ENCODE measurements at regions not wholly inside any gene's neighbourhood (a gene's known extent, or its start where the extent isn't known, plus 50 kb on each side); places are given as distances from the start of the nearest gene placed in this dataset.

DNA sequence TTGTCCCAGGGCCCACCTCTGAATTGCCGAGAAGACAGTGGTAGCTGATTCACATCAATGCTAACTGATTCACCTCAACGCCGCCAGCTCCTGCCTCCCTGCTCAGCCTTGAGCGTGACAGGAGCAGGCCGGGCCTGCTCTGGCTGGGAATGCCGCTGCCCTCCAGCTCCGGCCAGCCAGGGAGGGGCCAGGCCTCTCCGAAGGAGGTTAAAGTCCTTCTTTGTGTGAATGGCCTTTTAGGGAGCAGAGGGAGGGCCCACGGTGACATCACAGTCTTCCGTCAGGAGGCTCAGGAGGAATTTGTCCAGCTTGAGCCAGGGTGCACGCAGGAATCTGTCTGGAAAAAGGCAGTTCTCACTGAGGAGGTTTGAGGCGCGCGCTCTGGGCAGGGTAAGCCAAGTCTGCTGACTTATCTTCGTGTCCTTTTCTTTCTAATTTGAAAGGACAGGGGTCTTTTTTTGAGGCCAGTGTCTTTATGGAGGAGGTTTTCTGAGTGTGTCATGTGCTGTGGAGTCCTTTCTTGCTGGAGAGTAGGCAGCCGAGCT lies 82.7 kb downstream of the C9orf152 start:
- peaks cover 96% of the 10 kb centered on the region for H4K20me1 ChIP-seq (ENCODE audit: insufficient read depth, low read length)
- in situ Hi-C loops (cut with MboI; ENCODE audit: low sequenced_read_pairs) = no loop called here
- BruUV-seq (replicated peaks) = no TSS peak
- peak; percentile 16; the same call in 1 of the 2 replicates for TF ChIP-seq SMC3 (IDR thresholded peaks at IDR 0.05; ENCODE audit: low read depth, low read length)
- TF ChIP-seq CHD1 (IDR thresholded peaks at IDR 0.05; ENCODE audit: low read depth, low read length) = peak; percentile 84; the same call in 1 of the 2 replicates
- no peak for TF ChIP-seq CTCF (conservative IDR thresholded peaks at IDR 0.05; ENCODE audit: low read depth, low read length)
- TF ChIP-seq, protein P1, sequence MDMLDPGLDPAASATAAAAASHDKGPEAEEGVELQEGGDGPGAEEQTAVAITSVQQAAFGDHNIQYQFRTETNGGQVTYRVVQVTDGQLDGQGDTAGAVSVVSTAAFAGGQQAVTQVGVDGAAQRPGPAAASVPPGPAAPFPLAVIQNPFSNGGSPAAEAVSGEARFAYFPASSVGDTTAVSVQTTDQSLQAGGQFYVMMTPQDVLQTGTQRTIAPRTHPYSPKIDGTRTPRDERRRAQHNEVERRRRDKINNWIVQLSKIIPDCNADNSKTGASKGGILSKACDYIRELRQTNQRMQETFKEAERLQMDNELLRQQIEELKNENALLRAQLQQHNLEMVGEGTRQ (IDR thresholded peaks at IDR 0.05; ENCODE audit: low read depth, low read length) = no peak; the same call in 1 of the 2 replicates
- TF ChIP-seq MAFK (IDR thresholded peaks at IDR 0.05; ENCODE audit: low read depth, low read length) = peak; percentile 0; the same call in 1 of the 2 replicates
- TF ChIP-seq RCOR1 (IDR thresholded peaks at IDR 0.05; ENCODE audit: insufficient replicate concordance, low read length) = no peak
- TF ChIP-seq CEBPB (IDR thresholded peaks at IDR 0.05; ENCODE audit: low read depth, low read length) = peak; percentile 13; the same call in 1 of the 2 replicates
- TF ChIP-seq NFE2L2 (IDR thresholded peaks at IDR 0.05; ENCODE audit: low read depth, low read length) = peak; percentile 11; the same call in 1 of the 2 replicates
- peak; percentile 18; the same call in 1 of the 2 replicates for TF ChIP-seq RAD21 (IDR thresholded peaks at IDR 0.05; ENCODE audit: low read length)
- TF ChIP-seq MAZ (IDR thresholded peaks at IDR 0.05; ENCODE audit: borderline replicate concordance, low read depth, low read length) = peak; percentile 96
- TF ChIP-seq FOS (IDR thresholded peaks at IDR 0.05; ENCODE audit: low read depth, low read length) = peak; percentile 56; the same call in 1 of the 2 replicates
- TF ChIP-seq RFX5 (IDR thresholded peaks at IDR 0.05; ENCODE audit: low read depth, low read length) = no peak
- TF ChIP-seq, protein P2, sequence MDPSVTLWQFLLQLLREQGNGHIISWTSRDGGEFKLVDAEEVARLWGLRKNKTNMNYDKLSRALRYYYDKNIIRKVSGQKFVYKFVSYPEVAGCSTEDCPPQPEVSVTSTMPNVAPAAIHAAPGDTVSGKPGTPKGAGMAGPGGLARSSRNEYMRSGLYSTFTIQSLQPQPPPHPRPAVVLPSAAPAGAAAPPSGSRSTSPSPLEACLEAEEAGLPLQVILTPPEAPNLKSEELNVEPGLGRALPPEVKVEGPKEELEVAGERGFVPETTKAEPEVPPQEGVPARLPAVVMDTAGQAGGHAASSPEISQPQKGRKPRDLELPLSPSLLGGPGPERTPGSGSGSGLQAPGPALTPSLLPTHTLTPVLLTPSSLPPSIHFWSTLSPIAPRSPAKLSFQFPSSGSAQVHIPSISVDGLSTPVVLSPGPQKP (IDR thresholded peaks at IDR 0.05; ENCODE audit: borderline replicate concordance, low read depth, low read length) = no peak
- TF ChIP-seq MXI1 (IDR thresholded peaks at IDR 0.05; ENCODE audit: borderline replicate concordance, low read depth, low read length) = peak; percentile 75

More for the DNA sequence above, 82.7 kb downstream of the C9orf152 start:
- peak overlapping the region; percentile 97 for H3K27ac ChIP-seq (ENCODE audit: insufficient read depth, low read length)
- peak overlapping the region; percentile 24 for H3K4me3 ChIP-seq (ENCODE audit: insufficient read depth, low read depth, low read length)
- peak overlapping the region; percentile 74 for H2AK9ac ChIP-seq (replicated peaks; ENCODE audit: low read depth, low read length, poor library complexity)
- peak overlapping the region; percentile 68 to 83; a peak in 3 of 4 replicates for H4K8ac ChIP-seq (ENCODE audit: low read depth in 2 of 2, low read length in 2 of 2)
- H3K9me1 ChIP-seq (ENCODE audit: insufficient read depth, low read length) = peaks cover 63% of the 10 kb centered on the region
- H3K4me1 ChIP-seq (ENCODE audit: control insufficient read depth, insufficient read depth, low read length) = peaks cover 55% of the 10 kb centered on the region
- intact Hi-C loops (cut with micrococcal nuclease) (no loop called here), dilution Hi-C loops (cut with HindIII; ENCODE audit: low sequenced_read_pairs, unreplicated experiment) (no loop called here)
- ChIA-PET POLR2A (ENCODE audit: unreplicated experiment) (interaction anchor here (0.6 to 0.9 kb wide), 5 partner anchors 9 to 217 kb away, joined by 3 to 8 read pairs (median 5); no protein-coding TSS in a partner anchor), CTCF (interaction anchor here (0.6 kb wide), 2 partner anchors 872 to 909 kb away, joined by 3 read pairs; no protein-coding TSS in a partner anchor)
- peak overlapping the region; percentile 88 for H2BK5ac ChIP-seq (ENCODE audit: low read depth, low read length, poor library complexity, severe bottlenecking)
- DNase-seq (peak; percentile 98), ATAC-seq (ENCODE audit: low read depth) (peak; percentile 78)
- no peaks in the 10 kb centered on the region for H3K27me3 ChIP-seq (ENCODE audit: control insufficient read depth, insufficient read depth, low read length)
- H2AK5ac ChIP-seq (ENCODE audit: low read depth, low read length) = peak overlapping the region; percentile 88
- peak overlapping the region; percentile 92 for H2BK15ac ChIP-seq (ENCODE audit: low read depth, low read length)
- H3K4ac ChIP-seq (ENCODE audit: low read depth, low read length) = peak overlapping the region; percentile 82
- H4K5ac ChIP-seq (ENCODE audit: low read depth, low read length) = peak overlapping the region; percentile 4; the same call in 1 of the 2 replicates
- peak overlapping the region; percentile 79 for H3K4me2 ChIP-seq (ENCODE audit: low read depth, low read length)
- peak overlapping the region; percentile 92 for H3K23ac ChIP-seq (ENCODE audit: low read depth, low read length)
- 0% methylated on average over 2 of the region's 16 CpGs; no CpG with 5 or more reads in 1 of the 2 experiments for WGBS, 2 experiments (ENCODE audit: extremely low coverage in 2 of 2, insufficient read length in 1 of 2)
- peaks cover 4% of the 10 kb centered on the region for H3K36me3 ChIP-seq (ENCODE audit: control insufficient read depth, insufficient read depth, low read length)
- peak overlapping the region; percentile 45; the same call in 1 of the 2 replicates for H2BK20ac ChIP-seq (ENCODE audit: low read depth, low read length)
- H3K14ac ChIP-seq (replicated peaks; ENCODE audit: low read depth, low read length) = peak overlapping the region; percentile 92
- H4K91ac ChIP-seq (ENCODE audit: insufficient read depth, low read depth, low read length) = peak overlapping the region; percentile 69
- H3K9ac ChIP-seq (ENCODE audit: low read depth, low read length) = peak overlapping the region; percentile 87
- peak overlapping the region; percentile 69 for H2BK120ac ChIP-seq (ENCODE audit: low read depth, low read length)
- H3K18ac ChIP-seq (ENCODE audit: low read depth, low read length) = peak overlapping the region; percentile 89
- H3K56ac ChIP-seq (ENCODE audit: extremely low read depth, insufficient read depth, low read length) = peak overlapping the region; percentile 77
- H3K9me3 ChIP-seq (ENCODE audit: control insufficient read depth, insufficient read depth, low read length) = no peaks in the 10 kb centered on the region
- H3K79me1 ChIP-seq (ENCODE audit: low read depth in 1 of 2, low read length in 2 of 2) = peaks cover 34 to 94% of the 10 kb centered on the region in 2 experiments
- H2AFZ ChIP-seq (replicated peaks; ENCODE audit: low read length, poor library complexity) = peak overlapping the region; percentile 55

All from IMR-90 (cell line).